Spleen (tissue), 7 donors: ENCODE measurements at regions not wholly inside any gene's neighbourhood (a gene's known extent, or its start where the extent isn't known, plus 50 kb on each side); places are given as distances from the start of the nearest gene placed in this dataset.

Source experiments
- CTCF ChIP-seq, 11 experiments: fragments of 200-600 bp in 7 of 11; fragments of 450-650 bp in 4 of 11; sonication (generic) in 4 of 11; IDR thresholded peaks in 8 of 11; conservative IDR thresholded peaks in 3 of 11; 1 replicate in 7 of 11; 2 replicates in 4 of 11; pipeline versions ENCODE4 v1.4.0 to v1.8.0; 2016 to 2021; ENCODE audit warnings: antibody characterized with exemption in 11 of 11, inconsistent platforms in 4 of 11, mild to moderate bottlenecking in 1 of 11
- POLR2A ChIP-seq, 3 donors: fragments of 450-650 bp; IDR thresholded peaks; one replicate each; pipeline ENCODE4 v1.5.1; 2017; ENCODE audit warnings: antibody characterized with exemption in 3 of 3, mild to moderate bottlenecking in 1 of 3
- donor health status: DM: no; HTN: no; CAD: no; lungs with moderate emphysema.
- donor health status: DM: no; HTN: no; CAD: no.
- donor health status: DM: no; HTN: no; CAD: no.

GRCh38 chr18:4511166-4511565, 56.1 kb upstream of the DLGAP1 start:
- TF ChIP-seq POLR2A (IDR thresholded peaks at IDR 0.05) (no peak), CTCF (IDR thresholded peaks at IDR 0.05 in 8 of 11, conservative IDR thresholded peaks at IDR 0.05 in 3 of 11) (no peak)
